ENCODE measurements at regions not wholly inside any gene's neighbourhood (a gene's known extent, or its start where the extent isn't known, plus 50 kb on each side); places are given as distances from the start of the nearest gene placed in this dataset.
"Not testable (repeated sequence)": the region's sequence is repeated elsewhere in the genome, so short reads cannot be mapped to it uniquely, and the experiment has no call there.

DNA sequence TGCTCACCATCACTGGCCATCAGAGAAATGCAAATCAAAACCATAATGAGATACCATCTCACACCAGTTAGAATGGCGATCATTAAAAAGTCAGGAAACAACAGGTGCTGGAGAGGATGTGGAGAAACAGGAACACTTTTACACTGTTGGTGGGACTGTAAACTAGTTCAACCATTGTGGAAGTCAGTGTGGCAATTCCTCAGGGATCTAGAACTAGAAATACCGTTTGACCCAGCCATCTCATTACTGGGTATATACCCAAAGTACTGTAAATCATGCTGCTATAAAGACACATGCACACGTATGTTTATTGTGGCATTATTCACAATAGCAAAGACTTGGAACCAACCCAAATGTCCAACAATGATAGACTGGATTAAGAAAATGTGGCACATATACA is 80.5 kb upstream of the C3orf49 start:
- H3K9me3 ChIP-seq; H3K4me3 ChIP-seq; H3K4me1 ChIP-seq; H3K27me3 ChIP-seq; H3K27ac ChIP-seq; H3K36me3 ChIP-seq; DNase-seq; intact Hi-C loops (cut with DNase I); ATAC-seq: not testable (repeated sequence)

DNA sequence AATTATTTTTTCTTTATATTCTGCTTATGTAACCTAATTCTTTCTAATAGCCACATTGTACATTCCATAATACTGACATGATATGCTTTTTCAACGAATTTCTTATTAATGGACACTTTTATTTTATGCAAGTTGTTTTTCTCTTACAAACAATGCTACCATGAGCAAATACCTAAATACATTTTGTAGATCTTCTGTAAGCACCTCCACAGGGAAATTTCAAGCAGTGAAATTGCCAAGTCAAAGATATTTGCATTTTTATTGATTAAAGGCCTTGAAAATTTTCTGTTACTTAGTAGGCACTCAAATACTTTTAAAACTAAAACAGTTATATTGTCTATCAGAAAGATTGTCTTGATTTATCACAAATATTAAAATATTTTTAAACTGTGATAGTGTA is 79.6 kb upstream of the C3orf49 start:
- Histone ChIP-seq H3K36me3 (no peaks in the 10 kb centered on the region), H3K4me3 (no peak overlapping the region), H3K4me1 (no peaks in the 10 kb centered on the region), H3K27me3 (no peaks in the 10 kb centered on the region), H3K9me3 (no peaks in the 10 kb centered on the region), H3K27ac (no peak overlapping the region)
- intact Hi-C loops (cut with DNase I), result no loop called here
- TF ChIP-seq, protein P1, sequence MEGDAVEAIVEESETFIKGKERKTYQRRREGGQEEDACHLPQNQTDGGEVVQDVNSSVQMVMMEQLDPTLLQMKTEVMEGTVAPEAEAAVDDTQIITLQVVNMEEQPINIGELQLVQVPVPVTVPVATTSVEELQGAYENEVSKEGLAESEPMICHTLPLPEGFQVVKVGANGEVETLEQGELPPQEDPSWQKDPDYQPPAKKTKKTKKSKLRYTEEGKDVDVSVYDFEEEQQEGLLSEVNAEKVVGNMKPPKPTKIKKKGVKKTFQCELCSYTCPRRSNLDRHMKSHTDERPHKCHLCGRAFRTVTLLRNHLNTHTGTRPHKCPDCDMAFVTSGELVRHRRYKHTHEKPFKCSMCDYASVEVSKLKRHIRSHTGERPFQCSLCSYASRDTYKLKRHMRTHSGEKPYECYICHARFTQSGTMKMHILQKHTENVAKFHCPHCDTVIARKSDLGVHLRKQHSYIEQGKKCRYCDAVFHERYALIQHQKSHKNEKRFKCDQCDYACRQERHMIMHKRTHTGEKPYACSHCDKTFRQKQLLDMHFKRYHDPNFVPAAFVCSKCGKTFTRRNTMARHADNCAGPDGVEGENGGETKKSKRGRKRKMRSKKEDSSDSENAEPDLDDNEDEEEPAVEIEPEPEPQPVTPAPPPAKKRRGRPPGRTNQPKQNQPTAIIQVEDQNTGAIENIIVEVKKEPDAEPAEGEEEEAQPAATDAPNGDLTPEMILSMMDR (IDR thresholded peaks at IDR 0.05), result no peak
- ATAC-seq, result no peak
- DNase-seq, result no peak

DNA sequence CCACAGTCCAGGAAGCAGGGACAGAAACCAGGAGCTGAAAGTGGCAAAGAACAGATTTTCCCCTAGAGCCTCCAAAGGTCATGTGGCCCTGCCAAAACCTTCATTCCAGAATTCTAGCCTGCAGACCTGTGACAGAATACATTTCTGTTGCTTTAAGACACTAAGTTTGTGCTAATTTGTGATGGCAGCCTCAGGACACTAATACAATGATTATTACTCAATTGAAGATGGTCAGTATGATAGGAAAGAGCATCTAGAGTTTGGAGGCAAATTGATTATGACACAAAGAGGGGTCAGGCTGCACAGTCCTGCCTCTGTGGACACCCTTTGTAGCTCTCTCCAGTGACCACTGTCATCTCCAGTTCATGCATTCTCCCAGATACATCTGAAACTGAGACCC is 79.0 kb upstream of the C3orf49 start:
- H3K27me3 ChIP-seq, result no peaks in the 10 kb centered on the region
- intact Hi-C loops (cut with DNase I), result no loop called here
- no peak overlapping the region for H3K27ac ChIP-seq
- no peak for DNase-seq
- no peak for ATAC-seq
- no peaks in the 10 kb centered on the region for H3K9me3 ChIP-seq
- no peaks in the 10 kb centered on the region for H3K36me3 ChIP-seq
- TF ChIP-seq, protein P1 (IDR thresholded peaks at IDR 0.05), result no peak
- no peak overlapping the region for H3K4me3 ChIP-seq
- H3K4me1 ChIP-seq, result no peaks in the 10 kb centered on the region

DNA sequence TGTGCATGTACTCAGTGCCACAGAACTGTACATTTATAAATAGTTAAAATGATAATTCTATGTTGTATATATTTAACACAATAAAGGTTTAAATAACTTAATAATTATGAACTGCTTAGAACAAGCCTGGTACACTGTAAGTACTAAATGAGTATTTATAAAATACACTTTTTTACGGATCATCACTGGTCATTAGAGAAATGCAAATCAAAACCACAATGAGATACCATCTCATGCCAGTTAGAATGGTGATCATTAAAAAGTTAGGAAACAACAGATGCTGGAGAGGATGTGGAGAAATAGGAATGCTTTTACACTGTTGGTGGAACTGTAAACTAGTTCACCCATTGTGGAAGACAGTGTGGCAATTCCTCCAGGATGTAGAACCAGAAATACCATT is 74.4 kb upstream of the C3orf49 start:
- H3K4me3 ChIP-seq; intact Hi-C loops (cut with DNase I); ATAC-seq; DNase-seq; H3K9me3 ChIP-seq; H3K36me3 ChIP-seq; H3K27me3 ChIP-seq; H3K27ac ChIP-seq; H3K4me1 ChIP-seq: not testable (repeated sequence)

DNA sequence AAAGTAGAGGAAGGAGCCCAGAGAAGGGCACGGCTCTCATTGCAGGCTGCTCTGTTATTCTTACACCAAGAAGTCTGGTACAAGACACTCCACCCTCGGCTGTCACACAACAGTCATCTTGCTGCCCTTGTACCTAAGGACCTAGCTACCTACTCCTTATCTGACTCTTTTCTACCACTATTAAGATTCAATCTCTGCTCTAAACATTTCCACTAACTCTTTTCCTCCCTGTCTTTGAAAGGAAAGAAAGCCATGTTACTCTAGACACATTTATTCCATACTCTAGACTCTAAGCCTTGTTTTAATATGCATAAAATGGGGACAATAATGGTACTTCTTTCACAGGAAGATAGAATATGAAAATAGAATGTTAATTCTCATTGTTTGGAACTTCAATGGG is 73.3 kb upstream of the C3orf49 start:
- ATAC-seq, result no peak
- no peak for DNase-seq
- TF ChIP-seq, protein P1 (IDR thresholded peaks at IDR 0.05), result no peak
- H3K27me3 ChIP-seq, result no peaks in the 10 kb centered on the region
- H3K36me3 ChIP-seq, result no peaks in the 10 kb centered on the region
- intact Hi-C loops (cut with DNase I), result no loop called here
- H3K9me3 ChIP-seq, result no peaks in the 10 kb centered on the region
- no peak overlapping the region for H3K27ac ChIP-seq
- H3K4me3 ChIP-seq, result no peak overlapping the region
- H3K4me1 ChIP-seq, result no peaks in the 10 kb centered on the region

DNA sequence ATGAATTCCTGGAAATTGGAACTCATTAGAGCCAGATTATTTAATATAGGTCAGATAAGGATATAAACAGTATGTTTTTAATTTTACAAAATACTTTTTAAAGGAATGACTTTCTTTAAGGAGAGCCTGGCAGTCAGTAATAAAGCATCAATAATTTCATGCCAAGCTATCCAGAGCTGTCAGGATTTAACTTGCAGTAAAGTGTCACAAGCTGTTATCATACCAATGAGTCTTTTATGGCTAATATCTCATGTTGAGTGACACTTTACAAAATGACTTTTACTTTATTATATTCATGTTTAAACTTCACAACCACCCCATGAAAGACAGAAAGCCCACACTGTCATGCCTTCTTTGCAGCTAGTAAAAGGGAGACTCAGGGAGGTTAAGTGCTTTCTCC is 72.9 kb upstream of the C3orf49 start:
- ATAC-seq (no peak), DNase-seq (no peak)
- intact Hi-C loops (cut with DNase I), result no loop called here
- no peaks in the 10 kb centered on the region for H3K4me1 ChIP-seq
- H3K27me3 ChIP-seq, result no peaks in the 10 kb centered on the region
- TF ChIP-seq, protein P1 (IDR thresholded peaks at IDR 0.05), result no peak
- H3K9me3 ChIP-seq, result no peaks in the 10 kb centered on the region
- no peak overlapping the region for H3K27ac ChIP-seq
- H3K36me3 ChIP-seq, result no peaks in the 10 kb centered on the region
- H3K4me3 ChIP-seq, result no peak overlapping the region

DNA sequence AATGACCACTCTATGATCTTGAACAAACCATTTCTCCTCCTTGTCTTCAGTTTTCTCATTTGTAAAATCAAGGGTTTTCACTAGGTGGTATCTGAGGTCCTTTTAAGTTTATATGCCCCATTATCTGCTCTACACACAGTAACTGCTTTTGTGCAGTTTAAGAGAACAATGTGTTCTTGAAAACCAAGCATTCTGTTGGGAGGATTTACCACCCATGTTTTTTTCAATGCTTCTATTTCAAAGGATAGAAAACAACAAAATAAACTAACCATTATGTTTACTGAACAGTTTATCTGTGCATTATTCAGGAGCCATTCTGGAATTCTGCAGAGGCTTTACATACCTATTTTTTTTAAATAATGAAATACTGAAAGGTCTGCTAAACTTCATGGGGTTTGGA is 67.6 kb upstream of the C3orf49 start:
- Histone ChIP-seq H3K36me3 (no peaks in the 10 kb centered on the region), H3K27me3 (no peaks in the 10 kb centered on the region), H3K9me3 (no peaks in the 10 kb centered on the region), H3K4me3 (no peak overlapping the region), H3K4me1 (no peaks in the 10 kb centered on the region), H3K27ac (no peak overlapping the region)
- DNase-seq (no peak), ATAC-seq (no peak)
- TF ChIP-seq, protein P1 (IDR thresholded peaks at IDR 0.05), result no peak
- intact Hi-C loops (cut with DNase I), result no loop called here

Data from upper lobe of right lung (tissue), 1 donor.